NOMO-1 treated with dmso at 0.1 percent for 144 hours (cell line): ENCODE measurements at regions not wholly inside any gene's neighbourhood (a gene's known extent, or its start where the extent isn't known, plus 50 kb on each side); places are given as distances from the start of the nearest gene placed in this dataset.

Source experiments
- DNase-seq: peaks from one replicate; lab custom pipeline; 2025; ENCODE audit not compliant: unreplicated experiment; lab: John Stamatoyannopoulos, UW

DNA sequence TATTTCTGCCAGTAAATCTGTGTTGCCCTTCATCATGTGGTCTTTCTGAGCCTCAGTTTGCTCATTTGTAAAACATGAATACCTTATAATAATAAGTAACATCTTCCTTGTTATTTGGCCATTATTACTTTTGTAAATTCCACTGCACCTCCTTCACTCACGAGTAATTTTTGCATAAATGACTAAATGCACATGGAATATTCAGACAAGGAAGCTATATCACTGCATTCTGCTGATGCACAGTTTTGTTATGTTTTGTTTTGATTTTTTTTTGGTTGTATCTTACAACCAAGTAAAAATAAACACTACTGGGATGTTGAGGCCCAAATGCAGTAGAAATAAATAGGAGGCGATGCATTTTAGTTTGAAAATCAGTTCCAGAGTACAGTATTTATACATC is 185.3 kb upstream of the POU3F3 start:
- DNase-seq: no peak

DNA sequence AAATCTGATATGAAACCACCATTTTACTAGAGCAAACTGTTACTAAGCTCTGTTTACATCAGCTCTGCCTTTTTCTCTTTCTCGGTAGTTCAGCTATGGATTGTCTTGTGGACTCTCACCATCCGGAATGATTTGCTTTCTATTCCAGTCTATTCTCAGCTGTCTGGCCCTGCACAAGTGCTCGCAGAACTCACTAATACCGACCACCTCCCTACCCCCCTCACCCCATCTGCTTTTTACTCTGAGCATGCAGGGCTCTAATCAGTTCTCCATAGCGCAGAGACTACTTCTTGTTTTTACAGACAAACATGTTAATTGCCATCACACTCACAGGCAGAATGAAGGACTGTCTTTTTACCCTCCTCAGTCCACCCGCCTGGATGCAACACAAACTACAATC is 180.7 kb upstream of the POU3F3 start:
- DNase-seq: no peak

DNA sequence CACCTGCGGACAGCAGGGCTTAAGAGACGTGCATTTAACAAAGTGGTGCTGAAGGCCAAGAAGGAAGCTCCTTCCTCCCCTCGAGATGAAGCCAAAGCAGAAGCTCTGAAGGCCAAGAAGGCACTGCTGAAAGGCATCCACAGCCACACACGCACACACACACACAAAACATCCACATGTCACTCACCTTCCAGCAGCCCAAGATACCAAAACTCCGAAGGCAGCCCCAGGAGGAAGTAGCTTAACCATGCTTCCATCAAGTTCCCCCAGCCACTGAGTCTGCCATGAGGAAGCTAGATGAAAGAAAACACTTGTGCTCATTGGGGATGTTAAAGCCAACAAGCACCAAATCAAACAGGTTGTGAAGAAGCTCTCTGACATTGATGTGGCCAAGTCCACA is 175.7 kb upstream of the POU3F3 start:
- DNase-seq: no peak

DNA sequence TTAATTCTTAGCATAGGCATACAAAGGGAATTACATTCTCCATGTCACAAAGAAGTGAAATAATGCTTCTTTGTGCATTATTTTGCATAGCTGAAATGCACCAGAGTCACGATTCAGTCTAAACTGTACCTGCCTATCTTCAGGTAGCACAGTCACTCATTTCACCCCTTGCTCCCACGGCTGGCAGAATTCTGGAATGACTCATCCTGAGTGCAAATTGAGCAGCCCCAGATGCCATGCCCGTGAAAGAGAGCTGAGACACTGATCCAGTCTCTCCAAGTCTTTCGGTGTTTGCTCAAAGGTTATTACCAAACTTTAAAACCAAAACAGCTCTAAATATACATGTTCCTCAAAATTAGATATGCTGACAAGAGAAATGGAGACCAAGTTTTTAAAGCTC is 168.3 kb upstream of the POU3F3 start:
- no peak for DNase-seq

DNA sequence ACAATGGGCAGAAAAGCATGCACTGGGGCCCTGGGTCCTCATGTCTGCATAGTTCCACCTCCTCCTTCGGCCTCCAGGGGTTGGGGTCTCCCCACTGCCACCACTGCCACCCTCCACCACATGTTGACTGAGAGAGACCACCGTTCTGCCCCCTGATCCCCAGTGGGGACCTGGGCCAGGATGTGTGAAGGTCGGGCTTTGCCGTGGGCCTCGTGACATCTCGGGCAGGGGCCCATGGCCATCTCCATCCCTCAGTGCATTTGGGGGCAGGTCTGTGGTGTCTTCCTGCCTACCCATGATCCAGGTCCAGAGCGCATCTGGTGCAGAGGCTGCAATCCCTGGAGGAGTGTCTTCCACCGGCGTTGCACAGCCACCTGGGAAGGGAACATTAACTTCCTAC is 166.8 kb upstream of the POU3F3 start:
- DNase-seq: no peak

DNA sequence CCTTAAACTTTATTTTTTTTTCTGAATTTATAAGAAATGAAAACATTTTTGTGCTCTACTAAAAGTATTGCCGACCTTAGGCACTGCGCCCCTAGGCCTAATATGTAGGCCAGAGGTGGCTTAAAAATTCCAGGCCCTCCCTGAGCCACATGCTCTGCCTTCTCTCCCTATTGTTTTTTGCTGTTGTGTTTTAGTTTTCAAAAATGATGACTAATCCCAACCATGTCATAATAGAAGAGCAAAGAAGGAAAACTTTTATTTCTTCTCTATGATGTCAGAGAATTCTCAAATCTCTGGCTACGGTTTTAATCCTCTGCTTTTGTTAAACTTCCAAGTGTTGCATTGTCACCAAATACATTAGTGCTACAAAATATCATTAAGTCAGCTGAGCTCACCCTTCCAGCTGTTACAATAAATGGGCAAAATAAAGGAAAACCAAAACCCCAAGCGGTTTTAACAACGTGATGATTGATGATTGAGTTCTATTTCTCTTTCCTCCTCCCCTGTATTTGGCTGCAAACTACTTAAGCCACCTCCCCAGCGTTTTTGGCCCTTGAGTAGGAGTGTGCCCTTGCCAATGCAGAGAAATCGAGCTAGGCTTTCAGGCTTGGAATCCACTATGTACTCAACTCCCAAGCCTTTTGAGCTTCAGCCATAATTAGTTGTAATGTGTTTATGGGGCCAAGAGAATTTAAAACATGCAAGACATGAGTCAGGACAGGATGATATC is 163.5 kb upstream of the POU3F3 start:
- DNase-seq: no peak

DNA sequence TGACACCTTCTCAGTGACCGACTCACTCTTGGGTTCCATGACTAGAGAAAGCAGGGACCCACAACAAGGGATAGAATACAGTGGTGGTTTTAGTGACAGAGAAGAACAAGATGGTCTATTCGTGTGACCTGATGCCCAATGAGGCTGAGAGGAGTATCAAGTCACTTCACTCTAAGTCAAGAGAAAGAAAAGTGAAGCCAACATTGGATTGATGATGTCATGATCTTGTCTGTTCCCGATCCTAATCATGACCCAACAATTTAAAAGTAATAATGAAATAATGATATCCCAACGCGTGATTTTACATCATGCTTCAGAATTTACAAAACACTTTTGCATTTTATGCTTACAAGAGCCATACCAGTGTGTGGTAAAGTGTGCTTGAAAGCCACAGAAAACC is 155.6 kb upstream of the POU3F3 start:
- no peak for DNase-seq

DNA sequence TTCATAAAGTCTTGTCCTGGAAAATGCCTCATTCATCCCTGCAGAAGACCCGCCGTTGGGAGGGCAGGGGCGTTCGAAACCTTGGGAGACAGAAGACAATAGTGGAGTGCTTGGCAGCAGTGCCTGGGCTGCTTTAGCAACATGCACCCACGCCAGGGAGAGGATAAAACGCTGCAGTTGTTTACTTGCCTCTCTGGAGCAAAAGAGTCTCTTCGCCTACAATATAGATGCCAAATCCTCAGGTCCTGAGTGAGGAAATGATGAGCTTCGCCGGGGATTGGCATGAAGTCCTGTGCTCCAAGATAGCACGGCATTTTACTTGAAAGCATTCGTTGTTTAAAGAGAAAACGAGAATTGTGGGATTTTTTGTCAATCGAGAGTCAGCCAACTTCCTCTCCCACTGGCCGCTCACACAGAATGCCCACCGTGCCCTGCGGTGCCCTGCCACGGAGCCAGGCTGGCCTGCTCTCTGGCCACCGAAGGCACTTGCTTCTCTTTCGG is 152.5 kb upstream of the POU3F3 start:
- no peak for DNase-seq

DNA sequence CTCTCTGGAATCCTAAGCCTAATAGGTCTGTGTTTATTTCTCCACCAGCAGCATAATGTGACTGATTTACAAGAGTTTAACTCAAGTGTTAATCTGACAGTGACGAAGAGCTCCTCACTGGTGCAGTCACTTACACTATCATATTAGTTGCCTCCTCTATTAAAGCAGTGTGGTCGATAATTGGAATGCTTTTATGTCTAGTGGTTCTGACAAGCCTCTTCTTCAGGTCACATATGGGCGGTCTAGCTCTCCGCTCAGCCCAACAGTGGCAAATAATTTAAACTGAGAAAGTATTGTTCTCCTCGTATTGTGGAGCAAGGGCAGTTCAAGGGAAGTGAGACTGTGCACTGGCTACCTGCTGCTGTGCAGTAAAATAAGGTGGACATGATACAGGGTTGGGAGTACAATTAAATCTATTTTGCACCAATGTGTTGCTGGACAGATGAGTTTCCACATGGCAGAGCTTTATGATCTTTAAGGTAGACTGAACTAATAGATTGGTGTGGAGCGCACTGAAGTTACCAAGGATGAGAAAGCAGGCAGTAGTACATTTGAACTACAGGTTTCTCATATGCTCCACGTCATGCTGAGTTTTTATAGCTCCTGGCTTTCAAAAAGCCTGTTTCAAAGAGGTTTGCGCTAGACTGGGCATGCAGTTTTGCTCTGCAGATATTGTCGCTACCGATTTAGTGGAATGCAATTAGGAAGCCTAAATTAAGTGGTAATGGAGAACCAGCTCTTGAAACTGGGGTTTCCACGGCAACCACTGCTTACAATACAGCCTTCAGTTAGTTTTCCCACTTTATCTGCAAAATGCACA is 151.7 kb upstream of the POU3F3 start:
- DNase-seq: no peak

DNA sequence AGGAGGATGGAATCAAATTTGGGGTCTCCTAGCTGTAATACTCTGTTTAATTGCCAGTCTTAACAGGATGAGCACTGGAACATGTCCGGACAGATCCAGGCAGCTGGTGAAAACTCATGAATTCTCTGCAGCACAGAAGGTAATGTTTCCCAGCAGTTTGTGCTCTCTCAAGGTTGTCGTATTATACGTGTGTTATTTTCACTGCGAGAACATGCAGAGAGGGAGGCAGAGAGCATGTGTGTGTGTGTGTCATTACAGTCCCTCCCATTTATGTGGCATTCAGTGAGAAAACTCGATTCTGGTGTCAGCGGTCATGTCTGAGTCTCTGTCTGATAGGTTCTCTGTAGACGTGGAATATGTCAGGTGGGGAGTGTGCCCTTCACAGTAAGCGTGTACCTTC is 150.2 kb upstream of the POU3F3 start:
- DNase-seq: no peak

DNA sequence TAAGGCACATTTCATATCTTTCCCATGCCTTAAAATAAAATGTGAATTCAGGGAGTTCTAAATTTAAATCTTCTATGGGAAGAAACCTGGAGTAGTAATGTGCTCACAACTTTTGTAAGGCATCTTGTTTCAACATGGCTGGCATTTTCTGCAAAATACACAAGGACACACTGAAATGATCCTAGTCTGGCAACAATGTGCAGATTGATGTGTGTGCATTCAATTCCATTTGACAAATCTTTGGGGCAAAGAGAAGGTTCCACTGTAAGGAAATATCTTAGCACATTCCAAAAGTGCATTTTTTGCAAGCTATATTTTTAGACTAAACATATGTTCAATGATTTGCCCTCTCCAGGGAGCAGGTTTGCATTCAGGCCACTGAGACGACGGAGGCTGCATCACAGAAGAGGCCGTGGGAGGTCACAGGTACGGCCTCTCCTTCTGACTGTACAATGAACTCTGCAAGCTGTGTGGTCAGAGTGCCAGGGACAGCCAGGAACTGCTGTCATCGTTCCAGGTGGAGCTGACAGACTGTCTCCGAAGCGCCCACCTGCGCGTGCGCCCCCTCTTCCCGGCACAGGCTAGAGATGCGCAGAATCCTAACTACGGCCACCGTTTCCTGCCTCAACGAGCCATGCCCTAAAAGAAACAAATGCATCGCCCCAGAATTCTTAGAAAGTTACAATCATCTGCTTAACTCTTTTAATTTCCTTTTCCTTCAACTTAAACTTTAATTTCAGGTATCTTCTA is 149.2 kb upstream of the POU3F3 start:
- DNase-seq: no peak

DNA sequence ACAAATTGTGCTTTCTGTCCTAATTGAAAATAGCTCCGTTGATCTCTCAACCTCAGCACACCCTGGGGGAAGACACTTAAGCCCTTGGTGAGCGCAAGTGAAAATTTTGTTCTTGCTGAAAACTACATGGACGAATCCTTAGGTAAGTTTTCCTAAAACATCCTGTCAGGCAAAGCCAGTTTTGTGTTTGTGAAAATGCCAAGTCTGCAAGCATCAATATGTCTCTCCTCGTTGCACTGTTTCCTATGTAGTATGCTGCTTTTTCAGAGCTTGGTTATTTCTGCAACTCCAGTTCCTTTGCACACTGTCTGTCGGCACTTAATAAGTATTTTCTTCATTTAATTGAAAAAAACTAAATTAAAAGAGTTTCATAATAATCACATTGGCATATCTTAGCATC is 146.9 kb upstream of the POU3F3 start:
- no peak for DNase-seq

DNA sequence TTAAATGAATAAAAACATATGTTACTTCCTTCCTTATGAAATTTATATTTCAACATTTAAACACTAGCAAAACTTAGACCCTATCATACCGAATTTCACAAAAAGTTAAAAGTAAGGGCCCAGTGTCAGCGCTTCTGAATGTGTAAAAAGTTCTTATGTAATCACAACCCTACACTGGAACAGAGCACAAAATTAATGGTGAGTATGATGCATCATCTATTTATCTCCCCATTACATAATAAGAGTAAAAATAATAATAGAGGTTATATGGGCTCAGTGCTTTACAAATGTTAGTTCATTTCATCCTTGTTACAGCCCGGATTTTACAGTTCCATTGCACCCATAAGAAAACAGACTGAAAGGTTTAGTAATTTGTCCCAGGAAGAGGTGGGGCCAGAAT is 144.9 kb upstream of the POU3F3 start:
- no peak for DNase-seq

DNA sequence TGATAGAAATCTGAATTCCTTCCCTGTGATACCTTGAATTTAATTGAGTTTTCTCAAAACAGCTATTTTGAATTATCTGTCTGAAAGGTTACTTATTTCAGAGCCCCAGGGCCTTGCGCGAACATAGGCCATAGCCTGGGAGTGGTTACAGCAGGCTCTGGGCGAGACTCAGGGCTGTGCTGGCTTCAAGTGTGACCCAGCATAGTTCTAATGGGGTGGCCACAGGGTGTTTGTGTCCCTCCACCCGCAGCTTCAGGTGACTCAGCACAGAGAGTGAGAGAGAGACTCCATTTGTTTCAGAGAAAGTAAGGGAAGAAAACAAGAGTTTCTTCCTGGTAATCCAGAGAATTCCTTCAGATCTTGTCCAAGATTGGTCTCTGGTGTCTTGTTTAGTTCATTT is 137.9 kb upstream of the POU3F3 start:
- no peak for DNase-seq

DNA sequence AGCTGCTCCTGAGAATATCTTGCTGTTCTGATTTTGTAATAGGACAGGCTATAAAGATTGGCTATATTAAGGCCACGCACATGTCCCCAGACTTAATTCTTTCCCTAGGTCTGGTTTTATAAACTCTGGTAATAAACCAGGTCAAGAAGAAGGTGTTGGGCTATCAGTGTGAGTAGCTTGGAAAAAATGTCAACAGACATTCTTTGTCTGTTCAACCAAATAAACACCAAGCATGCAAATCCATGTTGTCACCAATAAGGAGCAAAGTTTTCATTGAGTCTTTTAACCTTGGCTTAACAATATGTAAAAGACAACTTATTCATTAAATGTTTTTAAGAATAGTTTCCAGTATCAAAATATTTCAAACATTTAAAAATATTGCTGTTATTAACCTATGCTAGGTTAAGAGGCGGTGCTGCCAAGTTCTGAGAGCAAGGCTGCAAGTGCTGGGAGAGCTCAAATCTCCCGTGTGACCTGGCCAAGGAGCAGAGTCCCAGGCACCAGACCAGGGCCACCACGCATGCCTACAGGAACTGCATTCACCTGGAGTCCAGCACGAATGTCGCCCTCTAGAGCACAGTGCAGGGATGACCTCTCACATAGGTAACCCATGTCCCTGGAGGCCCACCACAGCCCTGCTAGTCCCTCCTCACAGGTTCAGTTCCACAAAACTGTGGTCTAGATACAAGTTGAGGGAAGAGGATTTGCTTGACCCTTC is 120.5 kb upstream of the POU3F3 start:
- DNase-seq: no peak

DNA sequence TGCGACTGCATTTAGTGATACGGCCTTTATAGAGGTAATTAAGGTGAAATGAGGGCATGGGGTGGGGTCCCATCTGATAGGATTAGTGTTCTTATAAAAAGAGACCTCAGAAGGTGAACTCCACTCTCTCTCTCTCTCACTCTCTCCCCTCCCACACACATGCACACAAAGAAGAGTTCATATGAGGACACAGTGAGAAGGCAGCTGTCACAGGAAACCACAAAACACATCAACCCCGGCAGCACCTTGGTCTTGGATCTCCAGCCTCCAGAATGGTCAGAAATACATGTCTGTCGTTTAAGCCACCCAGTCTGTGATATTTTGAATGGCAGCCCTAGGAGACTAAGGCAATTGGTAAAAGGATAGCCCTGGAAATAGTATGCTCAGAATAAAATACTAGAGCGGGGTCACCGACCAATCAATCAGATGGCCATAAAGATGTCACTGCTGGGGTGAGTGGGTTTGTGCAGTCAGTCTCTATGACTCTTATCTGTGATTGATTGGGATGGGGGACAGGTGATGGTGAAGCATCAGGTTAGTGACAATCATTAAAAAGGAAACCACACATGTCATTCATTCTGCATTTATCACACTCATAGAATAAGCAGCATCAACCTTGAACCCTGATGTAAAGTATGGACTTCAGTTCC is 118.9 kb upstream of the POU3F3 start:
- no peak for DNase-seq

DNA sequence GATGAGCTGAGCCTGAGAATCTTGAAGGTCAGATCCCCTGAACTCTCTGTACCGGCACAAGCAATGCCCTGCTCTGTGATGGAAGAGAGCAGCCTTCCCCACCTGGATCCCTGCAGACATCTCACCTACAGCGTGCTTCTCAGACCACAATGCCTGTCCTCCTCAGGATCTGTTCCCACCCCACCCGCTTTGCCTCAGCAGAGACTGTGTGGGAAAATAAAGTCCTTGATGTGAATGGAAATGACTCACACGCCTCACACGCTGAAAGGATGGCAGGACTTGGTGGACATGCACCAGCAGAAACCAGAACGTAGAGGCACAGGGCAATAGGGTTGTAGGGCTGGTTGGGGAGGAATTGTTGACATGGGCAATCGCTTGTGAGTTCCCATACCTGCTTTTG is 117.9 kb upstream of the POU3F3 start:
- DNase-seq: no peak

DNA sequence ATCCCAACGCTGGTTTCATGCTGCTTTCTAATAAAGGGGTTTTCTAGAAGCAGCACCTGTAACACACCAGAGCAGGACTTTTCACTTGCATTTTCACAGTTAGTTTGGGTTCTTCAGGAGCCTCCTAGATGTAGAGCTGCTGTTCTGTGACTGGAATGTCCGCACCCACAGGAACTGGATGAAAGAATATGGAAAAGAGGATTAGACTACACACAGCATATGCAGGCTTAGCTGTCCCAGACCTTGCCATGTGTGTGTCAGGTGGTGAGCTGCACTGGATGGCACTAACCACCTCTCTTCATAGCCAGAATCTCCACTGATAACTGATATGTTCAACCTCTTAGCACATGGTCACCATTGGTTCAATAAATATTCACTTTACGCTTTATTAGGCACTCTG is 112.1 kb upstream of the POU3F3 start:
- no peak for DNase-seq

DNA sequence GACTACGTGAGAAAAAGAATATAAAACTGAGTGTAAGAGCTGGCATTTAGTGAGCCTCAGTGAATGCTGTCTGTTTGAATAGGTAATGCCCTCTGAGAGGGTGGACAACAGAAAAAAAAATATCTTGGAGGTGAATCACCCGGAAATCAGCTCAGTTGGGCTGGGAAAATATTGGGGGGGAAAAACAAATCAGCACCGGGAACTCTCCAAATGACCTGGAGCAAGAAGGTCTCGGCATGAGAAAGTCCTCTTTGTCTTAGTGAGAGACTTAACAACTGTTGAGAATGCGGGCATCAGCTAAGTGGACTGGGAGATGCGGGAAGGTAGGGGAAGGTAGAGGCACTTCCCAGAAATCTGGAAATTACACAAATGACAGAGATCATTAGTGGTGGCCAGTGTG is 109.4 kb upstream of the POU3F3 start:
- DNase-seq: no peak

DNA sequence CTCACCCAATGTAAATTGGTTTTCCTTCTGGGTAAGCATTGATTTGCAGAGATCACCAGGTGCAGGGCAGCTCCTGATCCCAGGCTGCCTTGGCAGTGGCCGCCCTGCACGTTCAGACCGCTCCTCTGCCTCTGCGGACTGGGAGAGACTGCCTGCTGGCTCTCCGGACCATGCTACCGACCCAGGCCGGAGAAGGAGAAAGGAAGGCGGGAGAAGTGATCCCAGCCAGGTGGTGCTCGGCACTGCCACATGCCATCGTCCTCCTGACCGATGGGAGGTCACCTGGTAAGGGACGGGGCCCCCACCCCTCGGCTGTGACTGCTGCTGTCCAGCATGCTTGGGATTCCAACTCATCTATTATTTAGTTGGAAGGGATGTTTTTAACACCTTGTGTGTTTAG is 108.1 kb upstream of the POU3F3 start:
- no peak for DNase-seq

DNA sequence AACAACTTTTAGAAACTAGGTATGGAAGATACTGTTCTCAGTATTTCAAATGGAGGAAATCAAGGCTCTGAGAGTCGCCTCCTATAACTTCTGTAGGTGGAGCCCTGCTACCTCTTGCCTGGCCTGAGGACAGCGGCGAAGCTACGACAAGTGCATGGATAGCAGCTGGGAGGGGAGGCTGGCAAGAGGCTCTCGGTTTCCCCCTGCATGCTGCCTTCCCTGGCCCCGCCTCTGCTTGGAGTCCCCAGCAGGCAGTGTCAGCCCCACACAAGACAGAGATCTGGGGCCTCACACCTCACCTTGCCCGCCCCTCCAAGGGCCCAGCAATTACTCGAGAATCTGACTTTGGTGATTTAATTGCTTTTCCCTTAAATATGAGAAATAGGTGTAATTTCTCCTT is 107.6 kb upstream of the POU3F3 start:
- no peak for DNase-seq
